ENCODE measurements at regions not wholly inside any gene's neighbourhood (a gene's known extent, or its start where the extent isn't known, plus 50 kb on each side); places are given as distances from the start of the nearest gene placed in this dataset.

GRCh38 chr1:38292969-38293368 is 246.4 kb upstream of the POU3F1 start:
- H3K4me3 ChIP-seq, result no peak overlapping the region
- H3K36me3 ChIP-seq, result no peaks in the 10 kb centered on the region
- no peaks in the 10 kb centered on the region for H3K27me3 ChIP-seq
- TF ChIP-seq, protein P1, sequence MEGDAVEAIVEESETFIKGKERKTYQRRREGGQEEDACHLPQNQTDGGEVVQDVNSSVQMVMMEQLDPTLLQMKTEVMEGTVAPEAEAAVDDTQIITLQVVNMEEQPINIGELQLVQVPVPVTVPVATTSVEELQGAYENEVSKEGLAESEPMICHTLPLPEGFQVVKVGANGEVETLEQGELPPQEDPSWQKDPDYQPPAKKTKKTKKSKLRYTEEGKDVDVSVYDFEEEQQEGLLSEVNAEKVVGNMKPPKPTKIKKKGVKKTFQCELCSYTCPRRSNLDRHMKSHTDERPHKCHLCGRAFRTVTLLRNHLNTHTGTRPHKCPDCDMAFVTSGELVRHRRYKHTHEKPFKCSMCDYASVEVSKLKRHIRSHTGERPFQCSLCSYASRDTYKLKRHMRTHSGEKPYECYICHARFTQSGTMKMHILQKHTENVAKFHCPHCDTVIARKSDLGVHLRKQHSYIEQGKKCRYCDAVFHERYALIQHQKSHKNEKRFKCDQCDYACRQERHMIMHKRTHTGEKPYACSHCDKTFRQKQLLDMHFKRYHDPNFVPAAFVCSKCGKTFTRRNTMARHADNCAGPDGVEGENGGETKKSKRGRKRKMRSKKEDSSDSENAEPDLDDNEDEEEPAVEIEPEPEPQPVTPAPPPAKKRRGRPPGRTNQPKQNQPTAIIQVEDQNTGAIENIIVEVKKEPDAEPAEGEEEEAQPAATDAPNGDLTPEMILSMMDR (IDR thresholded peaks at IDR 0.05), result no peak
- TF ChIP-seq POLR2A (IDR thresholded peaks at IDR 0.05), result no peak
- WGBS, 2 donors, result 97% methylated on average over 3 of the region's 3 CpGs
- H3K4me1 ChIP-seq, result peaks cover 0 to 11% (median 6%) of the 10 kb centered on the region in 4 donors
- DNase-seq (ENCODE audit: low spot score in 2 of 2), result no peak
- no peaks in the 10 kb centered on the region for H3K9me3 ChIP-seq
- H3K27ac ChIP-seq, result no peak overlapping the region

- peak overlapping the region in 2 of 4 donors; percentile 13 to 19 for H3K4me3 ChIP-seq
- no peaks in the 10 kb centered on the region for H3K27me3 ChIP-seq
- TF ChIP-seq, protein P1 (IDR thresholded peaks at IDR 0.05), result no peak
- TF ChIP-seq POLR2A (IDR thresholded peaks at IDR 0.05) (no peak), EP300 (IDR thresholded peaks at IDR 0.05) (no peak)
- no peak for DNase-seq (ENCODE audit: low spot score in 2 of 2)
- WGBS, 2 donors, result 8 to 19% methylated on average over 21 to 23 of the region's 26 CpGs
- no peaks in the 10 kb centered on the region for H3K9me3 ChIP-seq
- no peak overlapping the region for H3K27ac ChIP-seq
- H3K4me1 ChIP-seq, result peaks cover 0 to 16% (median 8%) of the 10 kb centered on the region in 4 donors
- no peaks in the 10 kb centered on the region for H3K36me3 ChIP-seq
These were observed 245.4 kb upstream of the POU3F1 start for GRCh38 chr1:38291906-38292521.

GRCh38 chr1:38291336-38291735 is 244.7 kb upstream of the POU3F1 start:
- no peak for TF ChIP-seq EP300 (IDR thresholded peaks at IDR 0.05)
- TF ChIP-seq POLR2A (IDR thresholded peaks at IDR 0.05), result no peak
- TF ChIP-seq, protein P1 (IDR thresholded peaks at IDR 0.05), result no peak
- 37 to 38% methylated on average over 3 of the region's 3 CpGs for WGBS, 2 donors
- Histone ChIP-seq H3K36me3 (no peaks in the 10 kb centered on the region), H3K27ac (no peak overlapping the region), H3K4me1 (peaks cover 0 to 20% (median 9%) of the 10 kb centered on the region in 4 donors), H3K9me3 (no peaks in the 10 kb centered on the region), H3K4me3 (no peak overlapping the region), H3K27me3 (no peaks in the 10 kb centered on the region)
- DNase-seq (ENCODE audit: low spot score in 2 of 2), result no peak

DNA sequence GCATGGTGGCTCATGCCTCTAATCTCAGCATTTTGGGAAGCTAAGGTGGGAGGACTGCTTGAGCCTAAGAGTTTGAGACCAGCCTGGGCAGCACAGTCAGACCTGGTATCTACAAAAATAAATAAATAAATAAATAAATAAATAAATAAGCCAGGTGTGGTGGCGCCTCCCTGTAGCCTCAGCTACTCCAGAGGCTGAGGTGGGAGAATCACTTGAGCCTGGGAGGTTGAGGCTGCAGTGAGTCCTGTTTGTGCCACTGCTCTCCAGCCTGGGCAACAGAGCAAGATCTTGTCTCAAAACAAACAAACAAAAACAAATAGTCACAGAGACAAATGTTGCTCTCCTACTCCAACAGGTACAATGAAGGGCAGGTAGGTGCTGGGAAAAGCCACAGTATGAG is 242.4 kb upstream of the POU3F1 start:
- WGBS, 2 donors, result 89 to 96% methylated on average over 1 of the region's 1 CpG
- Histone ChIP-seq H3K27me3 (no peaks in the 10 kb centered on the region), H3K36me3 (no peaks in the 10 kb centered on the region)

GRCh38 chr1:38287547-38287946 is 241.0 kb upstream of the POU3F1 start:
- no peak overlapping the region for H3K27ac ChIP-seq
- no peaks in the 10 kb centered on the region for H3K9me3 ChIP-seq
- no peaks in the 10 kb centered on the region for H3K36me3 ChIP-seq
- TF ChIP-seq EP300 (IDR thresholded peaks at IDR 0.05), result no peak
- TF ChIP-seq, protein P1 (IDR thresholded peaks at IDR 0.05), result no peak
- TF ChIP-seq POLR2A (IDR thresholded peaks at IDR 0.05), result no peak
- WGBS, 2 donors, result 35 to 40% methylated on average over 3 of the region's 3 CpGs
- H3K4me3 ChIP-seq, result no peak overlapping the region
- H3K4me1 ChIP-seq, result peaks cover 0 to 27% (median 11%) of the 10 kb centered on the region in 4 donors
- H3K27me3 ChIP-seq, result no peaks in the 10 kb centered on the region
- no peak for DNase-seq (ENCODE audit: low spot score in 2 of 2)

More for the DNA sequence above, 242.4 kb upstream of the POU3F1 start:
- no peak for DNase-seq (ENCODE audit: low spot score in 2 of 2)
- TF ChIP-seq POLR2A (IDR thresholded peaks at IDR 0.05), result no peak
- TF ChIP-seq, protein P1 (IDR thresholded peaks at IDR 0.05), result no peak
- TF ChIP-seq EP300 (IDR thresholded peaks at IDR 0.05), result no peak
- peaks cover 0 to 27% (median 11%) of the 10 kb centered on the region in 4 donors for H3K4me1 ChIP-seq
- H3K27ac ChIP-seq, result no peak overlapping the region
- no peaks in the 10 kb centered on the region for H3K9me3 ChIP-seq
- H3K4me3 ChIP-seq, result no peak overlapping the region
